Esophagus muscularis mucosa (tissue), 4 donors: ENCODE measurements at regions not wholly inside any gene's neighbourhood (a gene's known extent, or its start where the extent isn't known, plus 50 kb on each side); places are given as distances from the start of the nearest gene placed in this dataset.

Experiments used
- DNase-seq: peaks from one replicate; pipeline ENCODE4 v3.0.0-alpha.2; 2017; ENCODE audit errors: extremely low spot score
- H3K27ac ChIP-seq, 4 donors: fragments of 200-600 bp; sonication (generic); replicated peaks in 1 of 4; 1 replicate in 3 of 4; 2 replicates in 1 of 4; pipeline ENCODE4 v1.5.1; 2016 to 2019; ENCODE audit warnings: mild to moderate bottlenecking in 1 of 4
- H3K27me3 ChIP-seq, 4 donors: fragments of 200-600 bp; sonication (generic); one replicate each; pipeline versions ENCODE4 v1.5.1 to v1.6.0; 2016 to 2019
- H3K36me3 ChIP-seq, 4 donors: fragments of 200-600 bp; sonication (generic); one replicate each; pipeline ENCODE4 v1.5.1; 2016 to 2019
- H3K4me1 ChIP-seq, 4 donors: fragments of 200-600 bp; sonication (generic); one replicate each; pipeline ENCODE4 v1.5.1; 2016 to 2019
- H3K4me3 ChIP-seq, 4 donors: fragments of 200-600 bp; sonication (generic); 1 replicate in 2 of 4; 2 replicates in 2 of 4; pipeline ENCODE4 v1.5.1; 2016 to 2019; ENCODE audit warnings: mild to moderate bottlenecking in 4 of 4, moderate library complexity in 1 of 4
- H3K9me3 ChIP-seq, 4 donors: fragments of 200-600 bp; sonication (generic); 1 replicate in 3 of 4; 2 replicates in 1 of 4; pipeline ENCODE4 v1.5.1; 2016 to 2019
- EP300 ChIP-seq: sonication (generic); formaldehyde crosslinking; IDR thresholded peaks from one replicate; pipeline ENCODE4 v1.6.1; 2017; ENCODE audit warnings: antibody characterized with exemption
- POLR2A ChIP-seq: fragments of 450-650 bp; IDR thresholded peaks from one replicate; pipeline ENCODE4 v1.6.1; 2017; ENCODE audit warnings: antibody characterized with exemption, moderate library complexity, mild to moderate bottlenecking, low read depth
- POLR2AphosphoS5 ChIP-seq, 2 donors: sonication (generic); formaldehyde crosslinking; IDR thresholded peaks; one replicate each; pipeline ENCODE4 v1.6.1; 2017; ENCODE audit warnings: antibody characterized with exemption in 2 of 2
- WGBS: methylation state at CpG from one replicate; pipeline ENCODE4 v1.1.5; 2018; 5-methylcytosine and 5-hydroxymethylcytosine counted together
- intact Hi-C: fragments of 100-400 bp; cut with DNase I; formaldehyde crosslinking; loops from one replicate; pipeline ENCODE4 v1.15.1; 2023
- TF ChIP-seq, protein P1 (sequence below), 3 experiments: fragments of 200-600 bp in 2 of 3; fragments of 450-650 bp in 1 of 3; sonication (generic) in 2 of 3; IDR thresholded peaks; one replicate each; pipeline ENCODE4 v1.5.1; 2017 to 2019; ENCODE audit warnings: antibody characterized with exemption in 3 of 3, mild to moderate bottlenecking in 2 of 3, moderate library complexity in 1 of 3

DNA sequence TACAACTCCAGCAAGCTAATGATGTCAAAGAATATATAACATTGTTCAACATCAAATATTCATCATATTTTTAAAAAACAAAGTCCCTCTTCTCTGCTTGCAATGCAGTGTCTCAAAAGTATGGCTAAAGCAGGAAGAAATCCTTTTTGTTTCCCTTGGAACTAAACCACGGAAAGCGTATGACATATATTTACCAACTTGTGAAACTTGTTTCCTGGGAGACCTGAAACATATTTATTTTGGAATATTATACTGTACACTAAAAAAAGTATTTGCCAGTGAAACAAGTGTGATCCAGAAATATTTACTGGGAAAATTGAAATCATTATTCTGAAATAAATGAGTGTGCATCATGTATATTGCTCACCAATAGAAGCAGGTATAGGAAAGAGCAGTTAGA is 156.0 kb upstream of the ANKRD50 start:
- intact Hi-C loops, result no loop called here
- no peaks in the 10 kb centered on the region for H3K36me3 ChIP-seq
- H3K9me3 ChIP-seq, result no peaks in the 10 kb centered on the region
- no peaks in the 10 kb centered on the region for H3K4me1 ChIP-seq
- no peaks in the 10 kb centered on the region for H3K27me3 ChIP-seq
- no peak overlapping the region for H3K4me3 ChIP-seq
- no peak for DNase-seq
- WGBS, result 69% methylated on average over 2 of the region's 2 CpGs
- H3K27ac ChIP-seq, result no peak overlapping the region
- no peak for TF ChIP-seq POLR2A
- TF ChIP-seq EP300, result no peak
- TF ChIP-seq, protein P1, sequence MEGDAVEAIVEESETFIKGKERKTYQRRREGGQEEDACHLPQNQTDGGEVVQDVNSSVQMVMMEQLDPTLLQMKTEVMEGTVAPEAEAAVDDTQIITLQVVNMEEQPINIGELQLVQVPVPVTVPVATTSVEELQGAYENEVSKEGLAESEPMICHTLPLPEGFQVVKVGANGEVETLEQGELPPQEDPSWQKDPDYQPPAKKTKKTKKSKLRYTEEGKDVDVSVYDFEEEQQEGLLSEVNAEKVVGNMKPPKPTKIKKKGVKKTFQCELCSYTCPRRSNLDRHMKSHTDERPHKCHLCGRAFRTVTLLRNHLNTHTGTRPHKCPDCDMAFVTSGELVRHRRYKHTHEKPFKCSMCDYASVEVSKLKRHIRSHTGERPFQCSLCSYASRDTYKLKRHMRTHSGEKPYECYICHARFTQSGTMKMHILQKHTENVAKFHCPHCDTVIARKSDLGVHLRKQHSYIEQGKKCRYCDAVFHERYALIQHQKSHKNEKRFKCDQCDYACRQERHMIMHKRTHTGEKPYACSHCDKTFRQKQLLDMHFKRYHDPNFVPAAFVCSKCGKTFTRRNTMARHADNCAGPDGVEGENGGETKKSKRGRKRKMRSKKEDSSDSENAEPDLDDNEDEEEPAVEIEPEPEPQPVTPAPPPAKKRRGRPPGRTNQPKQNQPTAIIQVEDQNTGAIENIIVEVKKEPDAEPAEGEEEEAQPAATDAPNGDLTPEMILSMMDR (IDR thresholded peaks at IDR 0.05), result no peak
- no peak for TF ChIP-seq POLR2AphosphoS5 (IDR thresholded peaks at IDR 0.05)

DNA sequence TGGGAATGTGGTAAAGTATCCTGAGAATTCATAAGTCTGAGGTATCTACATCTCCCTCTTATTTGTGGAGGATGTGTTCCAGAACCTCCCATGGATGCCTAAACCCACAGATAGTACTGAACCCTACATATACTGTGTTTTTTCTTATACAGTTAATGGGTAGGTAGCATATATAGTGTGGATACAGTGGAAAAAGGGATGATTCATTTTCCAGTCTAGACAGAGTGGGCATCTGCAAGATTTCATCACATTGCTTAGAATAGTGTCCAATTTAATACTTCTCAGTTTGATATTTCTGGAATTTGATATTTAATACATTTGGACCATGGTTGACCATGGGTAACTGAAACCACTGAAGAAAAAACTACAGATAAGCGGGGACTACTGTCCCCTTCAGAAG is 155.0 kb upstream of the ANKRD50 start:
- Histone ChIP-seq H3K27ac (no peak overlapping the region), H3K4me1 (no peaks in the 10 kb centered on the region), H3K27me3 (no peaks in the 10 kb centered on the region), H3K36me3 (no peaks in the 10 kb centered on the region), H3K9me3 (no peaks in the 10 kb centered on the region), H3K4me3 (no peak overlapping the region)
- intact Hi-C loops, result no loop called here
- TF ChIP-seq POLR2A (no peak), EP300 (no peak), POLR2AphosphoS5 (IDR thresholded peaks at IDR 0.05) (no peak)
- TF ChIP-seq, protein P1 (IDR thresholded peaks at IDR 0.05), result no peak
- DNase-seq, result no peak
- 100% methylated on average over 1 of the region's 1 CpG for WGBS

DNA sequence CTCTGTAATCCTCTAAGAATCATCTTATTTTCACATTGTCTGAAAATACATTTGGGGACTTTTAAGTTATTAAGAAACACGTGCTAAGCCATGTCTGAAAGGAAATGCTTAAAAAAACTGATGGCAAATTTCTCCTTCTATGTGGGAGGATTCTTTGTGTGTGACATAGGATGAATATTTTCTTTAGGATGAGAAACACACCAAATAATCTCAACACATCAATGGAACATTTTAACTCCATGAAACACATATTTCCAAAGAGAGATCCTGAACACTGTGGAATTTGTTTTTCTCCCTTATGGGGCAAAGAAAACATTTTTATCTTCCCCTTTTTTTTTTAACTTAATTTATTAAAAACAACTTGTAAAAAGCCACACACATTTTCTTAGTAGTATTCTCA is 153.8 kb upstream of the ANKRD50 start:
- no peak for DNase-seq
- Histone ChIP-seq H3K36me3 (no peaks in the 10 kb centered on the region), H3K27me3 (no peaks in the 10 kb centered on the region), H3K27ac (no peak overlapping the region), H3K9me3 (no peaks in the 10 kb centered on the region), H3K4me3 (no peak overlapping the region), H3K4me1 (no peaks in the 10 kb centered on the region)
- 67% methylated on average over 1 of the region's 1 CpG for WGBS
- intact Hi-C loops, result no loop called here
- TF ChIP-seq POLR2AphosphoS5 (IDR thresholded peaks at IDR 0.05) (no peak), EP300 (no peak), POLR2A (no peak)
- TF ChIP-seq, protein P1 (IDR thresholded peaks at IDR 0.05), result no peak

DNA sequence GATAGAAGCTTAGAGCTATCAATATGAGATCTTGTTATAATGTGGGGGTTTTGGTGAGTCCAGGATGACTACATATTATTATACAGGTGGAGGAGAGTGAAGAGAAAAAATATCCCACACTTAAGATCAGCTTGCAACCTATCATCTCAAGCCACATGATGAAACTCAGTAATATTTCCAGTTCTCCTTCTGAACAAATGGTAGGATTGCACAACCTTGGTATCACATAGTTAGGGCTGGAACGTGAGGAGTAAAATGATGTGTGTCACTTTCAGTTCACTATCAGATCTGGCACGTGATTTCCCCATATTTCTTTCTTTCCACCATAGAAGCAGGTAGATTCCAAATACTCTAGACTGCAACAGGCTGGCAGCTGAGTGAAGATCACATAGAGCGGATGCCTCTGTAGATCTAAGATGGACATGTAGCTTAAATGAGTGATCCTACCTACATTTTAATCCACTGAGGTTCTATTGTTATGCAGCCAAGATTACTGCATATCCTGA is 150.6 kb upstream of the ANKRD50 start:
- H3K4me1 ChIP-seq, result no peaks in the 10 kb centered on the region
- no peaks in the 10 kb centered on the region for H3K9me3 ChIP-seq
- H3K27me3 ChIP-seq, result no peaks in the 10 kb centered on the region
- DNase-seq, result no peak
- intact Hi-C loops, result no loop called here
- WGBS, result 86% methylated on average over 3 of the region's 3 CpGs
- no peak for TF ChIP-seq POLR2A
- TF ChIP-seq, protein P1 (IDR thresholded peaks at IDR 0.05), result no peak
- no peak for TF ChIP-seq EP300
- no peak for TF ChIP-seq POLR2AphosphoS5 (IDR thresholded peaks at IDR 0.05)
- H3K36me3 ChIP-seq, result no peaks in the 10 kb centered on the region
- H3K27ac ChIP-seq, result no peak overlapping the region
- H3K4me3 ChIP-seq, result no peak overlapping the region

DNA sequence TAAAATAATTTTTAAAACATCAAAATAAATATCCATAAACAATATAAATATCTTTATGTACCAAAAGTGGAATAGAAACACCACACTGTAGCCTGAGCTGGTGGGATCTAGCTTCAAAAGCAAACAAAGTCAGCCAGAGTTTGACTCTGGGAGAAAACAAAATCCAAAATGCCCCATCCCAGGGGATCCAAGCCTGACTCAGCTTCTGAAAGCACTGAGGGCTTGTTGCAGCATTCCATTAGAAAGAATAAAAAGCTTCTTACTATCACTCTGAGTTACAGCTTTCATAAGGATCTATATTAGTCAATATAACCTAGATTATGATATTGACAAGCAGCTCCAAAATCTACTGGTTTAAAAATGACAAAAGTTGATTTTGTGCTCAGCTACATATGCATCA is 149.7 kb upstream of the ANKRD50 start:
- Histone ChIP-seq H3K9me3 (no peaks in the 10 kb centered on the region), H3K27me3 (no peaks in the 10 kb centered on the region), H3K4me3 (no peak overlapping the region), H3K27ac (no peak overlapping the region), H3K36me3 (no peaks in the 10 kb centered on the region), H3K4me1 (no peaks in the 10 kb centered on the region)
- TF ChIP-seq POLR2A (no peak), EP300 (no peak), POLR2AphosphoS5 (IDR thresholded peaks at IDR 0.05) (no peak)
- TF ChIP-seq, protein P1 (IDR thresholded peaks at IDR 0.05), result no peak
- intact Hi-C loops, result no loop called here
- DNase-seq, result no peak
